Putamen (tissue), 1 donor: ENCODE measurements at regions not wholly inside any gene's neighbourhood (a gene's known extent, or its start where the extent isn't known, plus 50 kb on each side); places are given as distances from the start of the nearest gene placed in this dataset.
A peak's percentile ranks its signal among the peaks of the same experiment; 100 is the strongest.

Experiments
- DNase-seq: peaks from one replicate; pipeline ENCODE4 v3.0.0-alpha.2; 2016; ENCODE audit warnings: low spot score

GRCh38 chr7:86947929-86948328 is 111.5 kb downstream of the ELAPOR2 start:
- no peak for DNase-seq

- no peak for DNase-seq
Measured at GRCh38 chr7:86943447-86943846, 116.0 kb downstream of the ELAPOR2 start.

- no peak for DNase-seq
Measured at GRCh38 chr7:86942995-86943394, 116.5 kb downstream of the ELAPOR2 start.

- DNase-seq = peak; percentile 38
Measured at GRCh38 chr7:86942081-86942480, 117.4 kb downstream of the ELAPOR2 start.

GRCh38 chr7:86939197-86939814 is 120.1 kb downstream of the ELAPOR2 start:
- DNase-seq = peak; percentile 59

- DNase-seq = no peak
Measured at GRCh38 chr7:86937363-86937878, 122.0 kb downstream of the ELAPOR2 start.

- DNase-seq = no peak
Measured at GRCh38 chr7:86933295-86933845, 126.1 kb downstream of the ELAPOR2 start.

- DNase-seq = no peak
Measured at GRCh38 chr7:86932038-86932512, 127.4 kb downstream of the ELAPOR2 start.

- no peak for DNase-seq
Measured at GRCh38 chr7:86931439-86931838, 128.0 kb downstream of the ELAPOR2 start.

- no peak for DNase-seq
Measured at GRCh38 chr7:86930554-86931307, 128.7 kb downstream of the ELAPOR2 start.

- DNase-seq = no peak
Measured at GRCh38 chr7:86929293-86930109, 130.0 kb downstream of the ELAPOR2 start.

- no peak for DNase-seq
Measured at GRCh38 chr7:86928308-86928707, 131.1 kb downstream of the ELAPOR2 start.

- peak; percentile 66 for DNase-seq
Measured at GRCh38 chr7:86926732-86927131, 132.7 kb downstream of the ELAPOR2 start.

GRCh38 chr7:86925221-86925620 is 134.2 kb downstream of the ELAPOR2 start:
- no peak for DNase-seq

GRCh38 chr7:86923527-86923926 is 135.9 kb downstream of the ELAPOR2 start:
- DNase-seq = no peak

GRCh38 chr7:86920154-86920553 is 139.3 kb downstream of the ELAPOR2 start:
- no peak for DNase-seq

- DNase-seq = no peak
Measured at GRCh38 chr7:86918245-86918644, 141.2 kb downstream of the ELAPOR2 start.

- DNase-seq = no peak
Measured at GRCh38 chr7:86916277-86916825, 143.1 kb downstream of the ELAPOR2 start.

- no peak for DNase-seq
Measured at GRCh38 chr7:86914551-86914950, 144.9 kb downstream of the ELAPOR2 start.
